ENCODE measurements at regions not wholly inside any gene's neighbourhood (a gene's known extent, or its start where the extent isn't known, plus 50 kb on each side); places are given as distances from the start of the nearest gene placed in this dataset.

GRCh38 chr1:80993154-80993980, 807.4 kb upstream of the ADGRL2 start:
- H3K36me3 ChIP-seq (ENCODE audit: insufficient read depth, low read length, poor library complexity, severe bottlenecking): no peaks in the 10 kb centered on the region
- no peak overlapping the region for H3K4me3 ChIP-seq (ENCODE audit: low read depth, low read length, poor library complexity, severe bottlenecking)
- no peak for TF ChIP-seq CTCF (conservative IDR thresholded peaks at IDR 0.05; ENCODE audit: low read depth, low read length)
- TF ChIP-seq EZH2 (IDR thresholded peaks at IDR 0.05; ENCODE audit: borderline replicate concordance, low read depth, low read length, poor library complexity, severe bottlenecking): no peak
- H3K9me3 ChIP-seq (ENCODE audit: low read depth, low read length, poor library complexity, severe bottlenecking): no peaks in the 10 kb centered on the region
- no peaks in the 10 kb centered on the region for H3K27me3 ChIP-seq (replicated peaks; ENCODE audit: insufficient read depth, low read depth, low read length, poor library complexity)
- ChIA-PET POLR2A (ENCODE audit: low non-redundant PET) (no interaction called here), CTCF (no interaction called here)
- no TSS peak for BruUV-seq (replicated peaks)
- DNase-seq (ENCODE audit: low spot score): no peak
- no peak overlapping the region for H3K27ac ChIP-seq (ENCODE audit: low read depth, low read length, poor library complexity, severe bottlenecking)
- H3K4me1 ChIP-seq (ENCODE audit: insufficient read depth, low read length, poor library complexity, severe bottlenecking): no peaks in the 10 kb centered on the region
- intact Hi-C loops (cut with micrococcal nuclease; ENCODE audit: unreplicated experiment): no loop called here

GRCh38 chr1:80989455-80989854, 811.3 kb upstream of the ADGRL2 start:
- no peak for DNase-seq (ENCODE audit: low spot score)
- no peak overlapping the region for H3K27ac ChIP-seq (ENCODE audit: low read depth, low read length, poor library complexity, severe bottlenecking)
- H3K36me3 ChIP-seq (ENCODE audit: insufficient read depth, low read length, poor library complexity, severe bottlenecking): no peaks in the 10 kb centered on the region
- H3K9me3 ChIP-seq (ENCODE audit: low read depth, low read length, poor library complexity, severe bottlenecking): no peaks in the 10 kb centered on the region
- CTCF ChIA-PET: no interaction called here
- H3K4me3 ChIP-seq (ENCODE audit: low read depth, low read length, poor library complexity, severe bottlenecking): no peak overlapping the region
- intact Hi-C loops (cut with micrococcal nuclease; ENCODE audit: unreplicated experiment): no loop called here
- H3K4me1 ChIP-seq (ENCODE audit: insufficient read depth, low read length, poor library complexity, severe bottlenecking): no peaks in the 10 kb centered on the region
- TF ChIP-seq EZH2 (IDR thresholded peaks at IDR 0.05; ENCODE audit: borderline replicate concordance, low read depth, low read length, poor library complexity, severe bottlenecking) (no peak), CTCF (conservative IDR thresholded peaks at IDR 0.05; ENCODE audit: low read depth, low read length) (no peak)
- POLR2A ChIA-PET (ENCODE audit: low non-redundant PET): no interaction called here
- H3K27me3 ChIP-seq (replicated peaks; ENCODE audit: insufficient read depth, low read depth, low read length, poor library complexity): no peaks in the 10 kb centered on the region
- no TSS peak for BruUV-seq (replicated peaks)

GRCh38 chr1:80988926-80989325, 811.8 kb upstream of the ADGRL2 start:
- Histone ChIP-seq H3K4me1 (ENCODE audit: insufficient read depth, low read length, poor library complexity, severe bottlenecking) (no peaks in the 10 kb centered on the region), H3K4me3 (ENCODE audit: low read depth, low read length, poor library complexity, severe bottlenecking) (no peak overlapping the region), H3K36me3 (ENCODE audit: insufficient read depth, low read length, poor library complexity, severe bottlenecking) (no peaks in the 10 kb centered on the region), H3K27ac (ENCODE audit: low read depth, low read length, poor library complexity, severe bottlenecking) (no peak overlapping the region), H3K9me3 (ENCODE audit: low read depth, low read length, poor library complexity, severe bottlenecking) (no peaks in the 10 kb centered on the region), H3K27me3 (replicated peaks; ENCODE audit: insufficient read depth, low read depth, low read length, poor library complexity) (no peaks in the 10 kb centered on the region)
- intact Hi-C loops (cut with micrococcal nuclease; ENCODE audit: unreplicated experiment): no loop called here
- TF ChIP-seq CTCF (conservative IDR thresholded peaks at IDR 0.05; ENCODE audit: low read depth, low read length) (no peak), EZH2 (IDR thresholded peaks at IDR 0.05; ENCODE audit: borderline replicate concordance, low read depth, low read length, poor library complexity, severe bottlenecking) (no peak)
- DNase-seq (ENCODE audit: low spot score): no peak
- BruUV-seq (replicated peaks): no TSS peak
- POLR2A ChIA-PET (ENCODE audit: low non-redundant PET): no interaction called here
- CTCF ChIA-PET: no interaction called here

Measured in A673 (cell line).